ENCODE measurements at regions not wholly inside any gene's neighbourhood (a gene's known extent, or its start where the extent isn't known, plus 50 kb on each side); places are given as distances from the start of the nearest gene placed in this dataset.

DNA sequence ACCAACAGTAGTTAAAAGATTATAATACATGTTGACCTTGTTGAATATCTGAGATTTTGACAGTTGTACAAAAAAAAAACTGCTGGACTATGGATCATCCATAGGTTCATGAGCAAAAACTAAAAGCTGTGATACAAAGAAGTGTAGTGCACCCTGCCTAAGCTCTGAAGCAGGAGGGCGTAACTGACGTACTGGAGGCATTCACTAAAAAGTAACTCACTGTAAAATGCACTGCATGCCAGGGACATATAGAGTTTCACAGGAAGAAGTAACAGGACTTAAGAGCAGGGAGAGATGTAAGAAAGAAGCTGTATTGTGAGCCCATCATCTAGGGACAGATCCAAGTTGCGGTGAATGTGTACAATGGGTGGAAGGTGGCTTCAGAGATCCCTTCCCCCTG, 177.9 kb downstream of the IRS2 start:
- TF ChIP-seq, protein P1, sequence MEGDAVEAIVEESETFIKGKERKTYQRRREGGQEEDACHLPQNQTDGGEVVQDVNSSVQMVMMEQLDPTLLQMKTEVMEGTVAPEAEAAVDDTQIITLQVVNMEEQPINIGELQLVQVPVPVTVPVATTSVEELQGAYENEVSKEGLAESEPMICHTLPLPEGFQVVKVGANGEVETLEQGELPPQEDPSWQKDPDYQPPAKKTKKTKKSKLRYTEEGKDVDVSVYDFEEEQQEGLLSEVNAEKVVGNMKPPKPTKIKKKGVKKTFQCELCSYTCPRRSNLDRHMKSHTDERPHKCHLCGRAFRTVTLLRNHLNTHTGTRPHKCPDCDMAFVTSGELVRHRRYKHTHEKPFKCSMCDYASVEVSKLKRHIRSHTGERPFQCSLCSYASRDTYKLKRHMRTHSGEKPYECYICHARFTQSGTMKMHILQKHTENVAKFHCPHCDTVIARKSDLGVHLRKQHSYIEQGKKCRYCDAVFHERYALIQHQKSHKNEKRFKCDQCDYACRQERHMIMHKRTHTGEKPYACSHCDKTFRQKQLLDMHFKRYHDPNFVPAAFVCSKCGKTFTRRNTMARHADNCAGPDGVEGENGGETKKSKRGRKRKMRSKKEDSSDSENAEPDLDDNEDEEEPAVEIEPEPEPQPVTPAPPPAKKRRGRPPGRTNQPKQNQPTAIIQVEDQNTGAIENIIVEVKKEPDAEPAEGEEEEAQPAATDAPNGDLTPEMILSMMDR (IDR thresholded peaks at IDR 0.05), result no peak
- TF ChIP-seq POLR2A (IDR thresholded peaks at IDR 0.05), result no peak
